ENCODE measurements at regions not wholly inside any gene's neighbourhood (a gene's known extent, or its start where the extent isn't known, plus 50 kb on each side); places are given as distances from the start of the nearest gene placed in this dataset.
"Not testable (repeated sequence)": the region's sequence is repeated elsewhere in the genome, so short reads cannot be mapped to it uniquely, and the experiment has no call there.

DNA sequence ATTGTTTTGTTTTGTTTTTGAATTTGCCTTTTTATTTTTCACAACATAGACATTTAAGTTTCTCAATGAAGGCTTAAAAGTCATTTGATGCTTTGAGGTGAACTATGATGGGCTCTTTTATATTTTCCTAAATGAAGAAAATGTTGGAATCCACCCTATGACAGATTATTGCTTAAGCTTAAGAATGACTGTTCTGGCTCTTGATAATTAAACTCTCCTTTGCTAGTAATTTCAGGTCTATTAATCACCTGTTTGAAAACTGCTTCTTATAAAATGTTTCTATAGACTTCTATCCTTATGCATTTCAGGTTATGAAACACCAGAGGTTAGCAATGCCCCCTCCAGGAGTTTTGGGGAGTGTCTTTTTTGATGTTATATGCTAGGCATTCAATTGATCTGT, 424.1 kb upstream of the DYNLRB2 start:
- no peak for DNase-seq

DNA sequence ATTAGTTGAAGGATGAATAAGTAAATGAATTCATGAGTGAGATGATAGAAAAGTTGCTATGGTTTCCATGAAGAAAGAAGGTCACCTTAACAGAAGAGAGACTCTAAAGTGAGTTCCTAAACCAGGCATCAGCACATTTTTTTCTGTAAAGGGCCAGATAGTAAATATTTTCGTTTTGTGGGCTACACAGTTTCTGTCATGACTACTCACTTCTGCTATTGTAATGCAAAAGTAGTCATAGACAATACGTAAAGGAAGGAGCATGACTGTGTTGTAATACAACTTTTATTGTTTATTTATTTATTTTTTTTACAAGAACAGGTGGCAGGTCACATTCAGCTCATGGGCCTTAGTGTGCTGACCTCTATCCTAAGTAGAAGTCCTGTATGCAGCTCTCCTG, 426.1 kb upstream of the DYNLRB2 start:
- DNase-seq = no peak

DNA sequence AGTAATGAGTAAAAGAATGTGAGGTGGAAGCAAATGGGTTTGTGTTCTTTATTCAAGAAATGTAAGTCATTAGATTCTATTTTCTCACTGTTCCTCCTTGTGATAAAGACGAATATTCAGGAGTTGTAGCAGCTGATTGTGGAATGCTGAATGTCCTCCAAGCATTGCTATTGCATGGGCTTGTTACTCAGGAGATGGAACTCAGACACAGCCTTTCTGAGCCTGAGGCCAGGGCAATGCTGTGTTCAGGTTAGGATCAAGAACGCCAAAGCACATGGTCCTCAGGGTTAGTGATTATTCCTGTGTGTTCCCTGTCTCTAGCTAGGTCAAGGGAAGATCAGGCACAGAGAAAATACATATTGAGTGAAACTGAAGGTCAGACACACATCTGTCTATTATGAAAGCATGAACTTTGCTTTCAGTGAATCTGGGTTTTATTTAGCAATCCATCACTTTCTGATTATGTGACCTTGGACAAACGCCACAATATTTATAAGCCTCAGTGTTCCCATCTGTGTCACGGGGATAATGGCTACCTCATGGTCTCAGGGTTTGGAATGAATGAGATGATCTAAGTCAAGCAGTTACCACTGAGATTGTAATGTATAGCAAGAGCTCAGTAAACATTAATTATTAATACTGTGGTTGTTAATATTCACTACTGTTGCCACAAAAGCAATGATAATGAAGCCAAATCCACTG, 426.8 kb upstream of the DYNLRB2 start:
- DNase-seq = no peak

DNA sequence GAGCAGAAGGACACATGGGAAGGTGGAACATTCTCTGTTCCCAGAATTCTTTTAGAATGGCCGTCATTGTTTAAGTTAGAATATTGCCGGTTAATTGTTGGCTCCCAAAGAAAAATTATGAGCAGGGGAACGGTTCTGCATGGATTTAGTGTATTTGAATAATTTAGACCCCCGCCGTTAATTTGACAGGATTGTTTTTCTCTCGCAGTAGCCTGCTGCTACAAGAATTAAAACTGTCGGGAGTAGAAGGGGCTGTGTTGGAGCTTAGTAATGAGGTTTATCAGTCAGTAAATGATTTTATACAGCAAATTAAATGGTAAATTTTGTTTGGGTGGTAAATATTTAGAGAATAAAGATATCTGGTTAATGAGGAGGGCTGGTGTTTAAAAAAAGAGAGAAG, 431.2 kb upstream of the DYNLRB2 start:
- DNase-seq = no peak

DNA sequence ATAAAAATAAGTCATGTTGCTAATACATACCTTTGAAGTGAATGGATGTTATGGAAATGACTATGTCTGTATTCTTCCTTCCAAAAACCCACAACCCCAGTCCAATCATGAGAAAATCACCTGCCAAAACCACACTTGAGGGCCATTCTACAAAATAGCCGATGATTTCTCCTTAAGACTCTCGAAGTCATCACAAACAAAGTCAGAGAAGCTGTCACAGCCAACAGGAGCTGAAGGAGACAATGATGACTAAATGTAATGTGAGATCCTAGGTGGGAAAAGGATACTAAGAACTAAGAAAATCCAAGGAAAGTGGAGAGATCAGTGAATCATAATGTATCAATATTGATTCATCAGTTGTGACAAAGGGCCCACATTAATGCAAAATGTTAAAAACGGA, 432.9 kb upstream of the DYNLRB2 start:
- DNase-seq = no peak

DNA sequence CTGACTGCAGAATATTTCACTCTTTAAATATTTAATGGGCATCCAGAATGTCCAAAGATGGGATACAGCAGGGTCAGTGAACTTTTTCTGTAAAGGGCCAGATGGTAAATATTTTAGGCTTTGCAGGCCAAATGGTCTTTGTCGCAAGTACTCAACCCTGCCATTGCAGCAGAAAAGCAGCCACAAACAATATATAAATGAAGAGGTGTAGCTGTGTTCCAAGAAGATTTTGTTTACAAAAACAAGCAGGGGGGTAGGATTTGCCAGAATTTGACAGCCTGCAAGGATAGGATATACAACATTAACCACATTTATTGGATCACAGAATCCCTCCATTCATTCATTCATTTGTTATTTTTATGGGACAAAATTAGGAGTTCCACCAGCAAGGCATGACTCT, 435.0 kb upstream of the DYNLRB2 start:
- no peak for DNase-seq

DNA sequence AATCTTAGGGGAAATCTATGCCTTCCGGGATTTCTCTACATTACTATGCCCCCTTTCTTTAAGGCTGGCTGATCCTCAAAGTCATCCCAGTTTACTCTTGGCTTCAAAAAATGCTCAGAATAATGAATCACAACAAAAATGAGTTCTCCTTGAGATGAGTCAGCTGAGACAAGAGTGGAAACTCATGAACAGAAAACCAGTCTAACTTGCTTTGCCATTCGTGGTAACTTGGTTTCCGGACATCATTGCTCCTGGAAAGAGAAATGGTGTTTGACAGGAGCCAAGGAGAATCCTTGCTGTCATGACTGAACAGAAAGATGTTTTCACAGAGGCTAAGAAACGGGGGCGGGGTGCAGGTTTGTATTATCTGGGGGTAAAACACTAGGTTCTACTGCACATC, 435.6 kb upstream of the DYNLRB2 start:
- DNase-seq = no peak

DNA sequence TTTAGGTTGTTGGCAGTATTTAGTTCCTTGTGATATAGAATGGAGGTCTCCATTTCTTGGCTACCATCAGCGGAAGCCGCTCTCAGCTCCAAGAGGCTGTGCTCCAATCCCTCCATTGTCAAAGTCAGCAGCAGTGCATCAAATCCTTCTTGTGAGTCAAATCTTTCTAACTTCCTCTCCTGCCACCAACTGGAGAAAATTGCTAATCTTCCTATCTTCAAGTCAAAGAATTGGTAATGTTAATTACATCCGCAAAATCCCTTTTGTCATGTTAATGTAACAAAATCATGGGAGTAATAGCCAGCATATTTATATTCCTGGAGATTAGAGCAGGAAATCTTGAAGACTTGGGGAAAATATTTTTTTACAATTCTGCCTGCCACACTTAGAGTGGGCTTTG, 436.4 kb upstream of the DYNLRB2 start:
- no peak for DNase-seq

DNA sequence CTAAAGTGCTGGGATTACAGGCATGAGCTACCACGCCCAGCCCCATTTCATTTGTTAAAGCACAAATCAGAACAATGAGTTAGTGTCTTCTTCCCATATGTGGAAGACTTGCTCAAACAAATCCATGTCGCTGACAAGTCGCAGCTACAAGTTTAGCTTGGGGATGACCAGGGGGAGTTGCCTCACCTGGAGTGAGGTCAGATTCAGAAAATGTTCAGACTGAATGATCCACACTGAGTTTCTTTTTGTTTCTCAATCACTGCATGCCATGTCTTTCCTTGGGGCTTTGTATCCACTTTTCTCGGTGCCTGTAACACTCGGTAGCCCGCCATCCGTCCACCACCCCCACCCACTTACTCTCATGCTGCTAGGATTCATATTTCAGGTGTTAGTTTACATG, 437.3 kb upstream of the DYNLRB2 start:
- no peak for DNase-seq

DNA sequence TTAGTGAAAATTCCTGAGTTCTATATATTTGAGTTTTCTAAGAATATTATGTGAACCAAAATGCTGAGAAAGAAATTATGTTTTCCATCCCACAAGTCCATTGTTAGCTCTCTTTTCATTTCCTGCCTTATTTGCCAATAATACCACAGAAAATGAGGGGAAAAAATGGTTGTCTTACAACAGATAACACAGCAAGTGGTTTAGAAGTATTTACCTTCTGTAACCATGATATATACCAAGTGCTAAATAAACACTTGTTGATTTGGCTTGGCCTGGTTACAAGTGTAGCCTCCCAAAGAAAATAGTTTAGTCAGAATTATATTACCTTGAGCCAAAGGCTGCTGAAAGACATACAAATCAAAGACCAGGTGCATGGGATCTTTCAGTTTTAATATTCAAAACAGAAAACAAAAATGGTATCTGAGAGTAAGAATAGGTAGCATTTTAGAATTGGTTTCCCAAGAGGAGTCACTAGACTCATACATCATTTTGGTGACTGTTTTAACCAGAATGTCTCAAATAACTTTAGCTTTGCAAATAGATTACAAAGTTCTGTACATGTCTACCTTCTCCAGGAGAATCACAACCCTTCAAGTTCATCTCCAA, 439.8 kb upstream of the DYNLRB2 start:
- DNase-seq = no peak

DNA sequence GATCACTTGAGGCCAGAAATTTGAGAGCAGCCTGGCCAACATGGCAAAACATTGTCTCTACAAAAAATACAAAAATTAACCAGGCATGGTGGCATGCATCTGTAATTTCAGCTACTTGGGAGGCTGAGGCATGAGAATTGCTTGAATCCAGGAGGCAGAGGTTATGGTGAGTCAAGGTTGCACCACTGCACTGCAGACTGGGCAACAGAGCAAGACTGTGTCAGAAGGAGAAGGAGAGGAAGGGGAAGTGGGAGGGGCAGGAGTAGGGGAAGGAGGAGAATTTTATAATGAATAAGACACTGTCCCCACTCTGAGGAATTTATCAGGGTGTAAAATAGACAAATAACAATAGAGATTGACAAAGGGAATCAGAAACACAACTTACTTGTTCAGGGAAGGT, 440.6 kb upstream of the DYNLRB2 start:
- no peak for DNase-seq

DNA sequence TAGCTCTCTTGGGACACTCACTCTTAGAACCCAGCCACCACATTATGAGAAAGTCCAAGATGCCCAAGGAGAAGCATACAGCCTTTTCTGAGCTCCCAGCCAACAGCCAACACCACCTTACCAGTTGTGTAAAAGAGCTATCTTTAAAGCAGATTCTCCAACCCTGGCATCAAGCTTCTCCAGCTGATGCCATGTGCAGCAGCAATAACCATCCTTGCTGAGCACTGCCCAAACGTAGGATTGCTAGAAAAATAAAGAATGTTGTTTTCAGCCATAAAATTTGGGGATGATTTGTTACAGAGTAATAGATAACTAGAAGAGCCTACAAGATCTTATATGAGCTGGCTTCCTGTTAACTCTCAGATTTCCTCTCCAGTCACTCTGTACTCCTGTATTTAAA, 443.7 kb upstream of the DYNLRB2 start:
- DNase-seq = no peak

DNA sequence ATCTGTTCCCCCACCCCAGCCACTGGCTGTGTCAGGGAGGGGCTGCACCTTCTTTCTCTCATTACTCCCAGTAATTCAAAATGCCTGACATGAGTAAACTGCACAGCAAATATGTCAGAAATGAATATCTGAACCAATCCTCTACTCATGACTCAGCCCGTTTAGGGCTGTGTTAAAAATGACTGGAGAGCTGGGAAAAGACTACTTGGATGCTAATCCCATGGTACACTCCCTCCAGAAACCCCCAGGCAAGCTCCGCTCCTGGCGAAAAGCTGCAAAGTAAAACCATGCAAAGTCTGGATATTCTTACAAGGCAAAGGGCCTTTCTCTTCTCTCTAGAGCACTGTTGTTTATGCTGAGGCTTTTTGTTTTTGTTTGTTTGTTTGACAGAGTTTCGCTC, 448.1 kb upstream of the DYNLRB2 start:
- no peak for DNase-seq

DNA sequence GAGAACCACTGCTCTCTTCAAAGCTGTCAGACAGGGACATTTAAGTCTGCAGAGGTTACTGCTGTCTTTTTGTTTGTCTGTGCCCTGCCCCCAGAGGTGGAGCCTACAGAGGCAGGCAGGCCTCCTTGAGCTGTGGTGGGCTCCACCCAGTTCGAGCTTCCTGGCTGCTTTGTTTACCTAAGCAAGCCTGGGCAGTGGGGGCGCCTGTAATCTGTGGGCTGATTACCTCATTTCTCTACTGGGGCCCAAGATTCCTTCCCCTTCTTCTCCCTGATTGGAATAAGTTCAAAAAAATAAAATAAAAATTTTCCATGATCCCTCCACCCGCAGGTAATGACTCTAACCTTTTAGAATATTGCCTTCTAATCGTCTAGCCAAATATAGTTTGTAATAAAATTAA, 449.3 kb upstream of the DYNLRB2 start:
- DNase-seq = not testable (repeated sequence)

DNA sequence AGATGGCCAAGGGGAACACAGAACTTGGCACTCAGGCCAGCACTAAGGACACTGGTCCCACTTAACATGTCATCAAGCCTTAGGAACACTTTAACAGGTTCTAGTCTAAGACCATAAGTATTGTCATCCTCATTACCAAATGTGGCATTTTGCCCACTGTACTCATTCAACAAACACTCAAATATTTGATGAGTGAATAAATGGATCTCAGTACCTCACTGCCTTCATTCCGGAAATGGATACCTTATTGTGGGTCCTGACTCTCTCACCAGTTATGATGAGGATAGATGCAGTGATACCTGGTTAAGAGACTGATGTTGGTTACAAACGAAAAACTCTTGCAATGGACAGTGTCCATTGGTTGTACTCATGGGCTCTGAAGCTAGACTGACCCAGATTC, 455.2 kb upstream of the DYNLRB2 start:
- no peak for DNase-seq

DNA sequence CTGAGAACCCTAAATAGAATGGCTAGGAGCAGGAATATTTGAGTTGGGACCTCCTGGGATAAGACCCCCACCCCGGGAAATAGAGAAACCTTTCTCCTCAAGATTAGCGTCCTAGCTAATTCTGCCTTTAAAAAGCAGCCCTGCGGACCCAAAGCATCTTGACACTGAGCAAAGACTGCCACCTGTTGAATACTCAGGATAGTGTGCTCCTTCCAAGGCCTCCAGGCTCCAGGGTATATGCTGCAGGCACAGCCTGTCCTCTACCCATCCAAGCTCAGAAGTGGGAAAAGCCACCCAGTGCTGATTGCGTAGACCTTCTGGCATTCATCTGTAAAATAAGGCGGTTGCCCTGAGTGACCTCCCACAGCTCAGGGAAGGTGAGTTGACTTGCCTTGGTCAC, 456.2 kb upstream of the DYNLRB2 start:
- no peak for DNase-seq

DNA sequence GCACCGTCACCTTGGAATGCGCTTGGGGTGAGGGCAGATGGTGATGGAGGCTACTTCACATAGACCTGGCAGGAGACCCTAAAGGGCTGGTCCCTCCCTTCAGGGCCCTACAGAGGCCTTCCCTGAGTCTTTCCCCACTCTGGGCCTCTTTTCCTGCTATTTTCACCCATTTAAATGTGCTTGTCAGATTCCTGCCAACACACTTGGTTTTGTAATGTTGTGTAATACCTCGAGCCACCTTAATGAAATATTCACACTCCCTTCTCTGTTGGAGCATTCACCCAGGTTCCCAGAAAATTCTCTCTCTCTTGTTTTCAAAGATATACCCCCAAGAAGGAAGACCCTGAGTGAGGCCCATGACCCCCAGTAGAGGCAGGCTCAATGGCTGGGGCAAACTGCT, 456.6 kb upstream of the DYNLRB2 start:
- DNase-seq = no peak

DNA sequence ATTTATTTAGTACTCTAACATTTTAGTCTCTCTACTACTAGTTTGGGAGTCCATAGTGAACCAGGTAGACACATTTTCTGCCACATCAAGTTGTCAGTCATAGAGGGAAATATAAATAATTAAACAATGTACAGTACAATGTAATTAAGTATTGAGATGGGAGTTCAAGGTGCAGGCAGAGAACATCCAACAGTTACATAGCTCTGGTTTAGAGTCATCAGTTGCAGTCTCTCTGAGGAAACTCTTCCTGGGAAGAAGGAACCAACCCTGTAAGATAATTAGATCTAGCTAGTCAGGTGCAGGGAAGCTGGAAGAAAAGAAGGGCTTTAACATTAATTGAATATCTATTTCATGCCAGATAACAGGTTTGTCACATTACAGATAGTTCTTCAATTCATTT, 457.9 kb upstream of the DYNLRB2 start:
- no peak for DNase-seq

DNA sequence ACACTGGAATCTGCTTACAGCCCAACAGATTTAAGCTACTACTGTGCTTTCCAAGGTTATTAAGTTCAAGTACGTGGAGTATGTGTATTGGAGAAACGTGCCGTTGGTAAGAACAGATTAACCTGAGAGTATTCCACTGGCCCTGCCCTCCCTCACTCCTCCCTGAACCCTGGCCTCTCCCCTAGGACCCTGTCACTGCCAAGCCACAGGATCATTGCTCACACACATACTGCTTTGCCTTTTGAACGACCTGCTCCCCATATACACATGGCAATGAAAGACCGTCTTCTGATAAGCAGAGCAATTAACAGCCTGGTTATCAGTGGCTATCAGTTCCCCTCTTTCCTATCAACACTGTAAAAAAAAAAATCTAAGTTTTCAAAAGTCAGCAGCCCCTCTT, 458.9 kb upstream of the DYNLRB2 start:
- no peak for DNase-seq

DNA sequence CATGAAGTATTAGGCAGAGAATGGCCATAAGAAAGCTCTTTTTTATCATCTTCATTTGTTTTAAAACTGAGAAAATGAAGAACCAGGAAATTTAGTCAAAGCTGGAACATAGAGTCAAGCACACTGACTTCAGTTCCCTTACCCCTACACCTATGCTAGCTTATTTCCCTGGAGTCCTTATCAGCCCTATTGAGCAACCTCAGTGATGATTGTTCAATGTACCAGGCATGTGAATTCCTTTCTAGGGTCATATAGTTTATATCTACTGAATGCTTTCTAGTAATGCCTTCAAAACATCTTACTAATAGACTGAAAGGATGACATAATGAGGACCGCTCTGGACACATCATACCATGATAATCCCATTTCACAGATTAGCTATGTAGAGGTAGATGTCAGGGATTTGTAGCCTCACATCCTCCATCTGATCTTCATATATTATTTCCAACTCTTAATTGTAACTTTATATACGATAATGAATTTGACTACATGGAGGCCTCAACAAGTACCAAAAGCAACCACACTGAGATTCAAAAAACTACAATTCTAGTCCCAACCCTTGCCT, 460.4 kb upstream of the DYNLRB2 start:
- no peak for DNase-seq

DNA sequence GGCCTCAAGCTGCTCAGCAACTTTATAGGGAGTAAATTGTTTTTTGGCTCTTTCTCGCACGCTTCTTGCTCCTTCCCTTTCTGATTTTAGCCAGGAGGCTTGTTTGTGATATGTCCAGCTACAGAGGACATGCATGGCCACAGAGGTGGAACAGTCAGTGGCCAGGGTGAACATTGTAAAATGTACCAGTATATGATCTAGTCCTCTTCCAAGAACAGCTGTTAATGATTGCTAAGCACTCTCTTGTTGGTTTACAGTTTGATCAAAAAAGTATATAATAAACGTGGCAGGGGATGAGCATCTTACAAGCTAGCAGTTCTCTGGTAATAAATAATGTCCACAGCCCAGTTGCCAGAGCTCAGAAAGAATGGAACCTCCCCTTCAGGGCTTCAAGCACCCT, 461.7 kb upstream of the DYNLRB2 start:
- DNase-seq = no peak

DNA sequence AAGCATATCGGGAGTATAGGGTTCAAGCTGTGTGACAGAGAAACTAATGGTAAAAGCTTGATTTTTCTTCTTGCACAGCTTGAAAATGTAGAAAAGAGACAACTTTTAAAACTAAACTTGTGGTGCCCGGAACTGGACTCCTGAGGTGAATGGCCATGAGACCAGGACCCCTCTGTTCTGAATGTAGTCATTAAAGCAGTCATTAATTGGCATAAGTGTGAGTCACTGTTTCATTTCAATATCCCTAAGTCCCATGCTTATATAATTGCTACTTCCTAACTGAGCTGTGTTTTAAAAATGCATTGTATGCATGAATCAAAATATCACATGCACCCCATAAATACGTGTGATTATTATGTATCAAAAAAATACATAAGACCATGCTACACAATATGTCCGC, 463.1 kb upstream of the DYNLRB2 start:
- DNase-seq = no peak

DNA sequence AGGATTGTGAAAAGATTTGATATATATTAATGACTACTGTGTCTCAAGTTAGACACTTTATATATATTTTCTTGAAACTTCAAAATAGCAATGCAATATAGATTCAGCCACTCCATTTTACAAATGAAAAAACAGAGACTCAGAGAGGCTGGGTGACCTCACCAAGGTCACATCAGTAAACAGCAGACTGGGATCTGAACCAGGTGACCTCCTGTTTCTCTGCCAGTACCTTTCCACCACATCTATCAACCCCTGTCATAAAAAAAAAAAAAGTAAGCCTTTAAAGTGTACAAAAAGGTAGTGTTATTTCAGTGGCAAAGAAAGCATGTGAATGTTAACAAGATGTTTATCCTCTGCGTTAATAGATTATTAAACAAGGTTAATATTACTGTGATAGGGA, 466.5 kb upstream of the DYNLRB2 start:
- DNase-seq = no peak

DNA sequence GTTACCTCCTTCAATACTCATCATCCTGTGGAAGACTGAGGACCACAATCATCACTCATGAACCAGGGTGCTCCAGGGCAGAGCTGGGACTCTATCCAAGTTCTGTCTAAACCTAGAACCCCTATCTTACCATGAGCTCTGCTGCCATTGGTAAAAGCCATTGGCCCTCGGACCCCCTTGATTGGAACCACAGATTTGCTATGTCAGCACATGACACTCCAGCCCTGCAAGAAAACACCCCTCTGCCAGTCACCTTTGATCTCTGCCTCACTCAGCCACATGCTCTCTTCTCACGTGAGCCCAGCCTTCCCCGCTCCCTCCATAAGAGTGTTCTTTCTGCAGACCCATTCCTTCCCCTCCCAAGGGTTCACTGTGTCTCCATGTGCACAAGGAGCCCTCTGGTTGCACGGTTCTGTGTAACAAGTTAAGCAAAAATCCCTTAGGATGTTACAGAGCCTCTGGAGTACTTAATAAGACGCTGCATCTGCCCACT, 468.8 kb upstream of the DYNLRB2 start:
- no peak for DNase-seq

All from effector CD4-positive, alpha-beta T cell (primary cell).